ENCODE measurements at regions not wholly inside any gene's neighbourhood (a gene's known extent, or its start where the extent isn't known, plus 50 kb on each side); places are given as distances from the start of the nearest gene placed in this dataset.

DNA sequence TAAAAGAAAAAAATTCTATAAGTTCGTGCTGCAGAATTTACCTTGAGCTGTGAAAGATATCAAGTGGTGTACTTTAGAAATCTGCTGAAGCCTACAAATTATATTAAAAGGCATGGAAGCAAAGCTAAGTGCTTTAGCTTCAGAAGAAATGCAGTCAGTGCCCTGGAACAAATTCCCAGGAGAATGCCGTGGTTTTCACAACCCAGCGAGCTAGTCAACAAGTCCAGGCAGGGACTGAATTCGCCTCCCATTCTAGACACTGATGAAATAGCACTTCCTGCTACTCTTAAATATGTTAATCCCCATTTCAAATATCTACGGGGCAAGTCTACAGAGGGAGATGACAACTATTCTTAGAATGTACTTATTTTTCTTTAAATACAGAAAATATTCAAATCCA is 326.4 kb upstream of the IGF1R start:
- POLR2A ChIA-PET: no interaction called here
- no peak overlapping the region for H3K4me3 Mint-ChIP-seq
- peaks cover 43% of the 10 kb centered on the region for H3K9me3 Mint-ChIP-seq
- H3K27ac Mint-ChIP-seq: no peak overlapping the region
- H3K4me1 Mint-ChIP-seq: peaks cover 8% of the 10 kb centered on the region; the same call in 1 of the 2 replicates
- TF ChIP-seq, protein P1, sequence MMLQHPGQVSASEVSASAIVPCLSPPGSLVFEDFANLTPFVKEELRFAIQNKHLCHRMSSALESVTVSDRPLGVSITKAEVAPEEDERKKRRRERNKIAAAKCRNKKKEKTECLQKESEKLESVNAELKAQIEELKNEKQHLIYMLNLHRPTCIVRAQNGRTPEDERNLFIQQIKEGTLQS (CRISPR knock-in tag; conservative IDR thresholded peaks at IDR 0.05): no peak
- TF ChIP-seq ZNF263 (CRISPR knock-in tag; IDR thresholded peaks at IDR 0.05; ENCODE audit: low read depth): no peak
- no peak for TF ChIP-seq TP53 (CRISPR knock-in tag; IDR thresholded peaks at IDR 0.05)
- TF ChIP-seq SOX15 (CRISPR knock-in tag; IDR thresholded peaks at IDR 0.05): no peak
- TF ChIP-seq USF2 (CRISPR knock-in tag; IDR thresholded peaks at IDR 0.05): no peak
- TF ChIP-seq, protein P2, sequence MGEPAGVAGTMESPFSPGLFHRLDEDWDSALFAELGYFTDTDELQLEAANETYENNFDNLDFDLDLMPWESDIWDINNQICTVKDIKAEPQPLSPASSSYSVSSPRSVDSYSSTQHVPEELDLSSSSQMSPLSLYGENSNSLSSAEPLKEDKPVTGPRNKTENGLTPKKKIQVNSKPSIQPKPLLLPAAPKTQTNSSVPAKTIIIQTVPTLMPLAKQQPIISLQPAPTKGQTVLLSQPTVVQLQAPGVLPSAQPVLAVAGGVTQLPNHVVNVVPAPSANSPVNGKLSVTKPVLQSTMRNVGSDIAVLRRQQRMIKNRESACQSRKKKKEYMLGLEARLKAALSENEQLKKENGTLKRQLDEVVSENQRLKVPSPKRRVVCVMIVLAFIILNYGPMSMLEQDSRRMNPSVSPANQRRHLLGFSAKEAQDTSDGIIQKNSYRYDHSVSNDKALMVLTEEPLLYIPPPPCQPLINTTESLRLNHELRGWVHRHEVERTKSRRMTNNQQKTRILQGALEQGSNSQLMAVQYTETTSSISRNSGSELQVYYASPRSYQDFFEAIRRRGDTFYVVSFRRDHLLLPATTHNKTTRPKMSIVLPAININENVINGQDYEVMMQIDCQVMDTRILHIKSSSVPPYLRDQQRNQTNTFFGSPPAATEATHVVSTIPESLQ (CRISPR knock-in tag; IDR thresholded peaks at IDR 0.05): no peak
- no peak for TF ChIP-seq ZBTB21 (CRISPR knock-in tag; IDR thresholded peaks at IDR 0.05; ENCODE audit: borderline replicate concordance)
- no peak for TF ChIP-seq NFYB (CRISPR knock-in tag; conservative IDR thresholded peaks at IDR 0.05; ENCODE audit: low read depth)
- no peak for TF ChIP-seq ARID4B (CRISPR knock-in tag; IDR thresholded peaks at IDR 0.05; ENCODE audit: borderline replicate concordance)
- TF ChIP-seq SMAD4 (CRISPR knock-in tag; IDR thresholded peaks at IDR 0.05): no peak
- no peak for TF ChIP-seq ZNF396 (CRISPR knock-in tag; IDR thresholded peaks at IDR 0.05; ENCODE audit: borderline replicate concordance)
- TF ChIP-seq ZNF121 (CRISPR knock-in tag; IDR thresholded peaks at IDR 0.05): no peak
- no peak for TF ChIP-seq ZNF219 (CRISPR knock-in tag; IDR thresholded peaks at IDR 0.05; ENCODE audit: borderline replicate concordance)
- no peak for TF ChIP-seq SP1 (CRISPR knock-in tag; conservative IDR thresholded peaks at IDR 0.05)
- TF ChIP-seq, protein P3, sequence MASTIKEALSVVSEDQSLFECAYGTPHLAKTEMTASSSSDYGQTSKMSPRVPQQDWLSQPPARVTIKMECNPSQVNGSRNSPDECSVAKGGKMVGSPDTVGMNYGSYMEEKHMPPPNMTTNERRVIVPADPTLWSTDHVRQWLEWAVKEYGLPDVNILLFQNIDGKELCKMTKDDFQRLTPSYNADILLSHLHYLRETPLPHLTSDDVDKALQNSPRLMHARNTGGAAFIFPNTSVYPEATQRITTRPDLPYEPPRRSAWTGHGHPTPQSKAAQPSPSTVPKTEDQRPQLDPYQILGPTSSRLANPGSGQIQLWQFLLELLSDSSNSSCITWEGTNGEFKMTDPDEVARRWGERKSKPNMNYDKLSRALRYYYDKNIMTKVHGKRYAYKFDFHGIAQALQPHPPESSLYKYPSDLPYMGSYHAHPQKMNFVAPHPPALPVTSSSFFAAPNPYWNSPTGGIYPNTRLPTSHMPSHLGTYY (CRISPR knock-in tag; IDR thresholded peaks at IDR 0.05): no peak
- TF ChIP-seq NFATC4 (CRISPR knock-in tag; IDR thresholded peaks at IDR 0.05): no peak
- TF ChIP-seq ELF4 (CRISPR knock-in tag; IDR thresholded peaks at IDR 0.05; ENCODE audit: low read depth): no peak
- TF ChIP-seq, protein P4, sequence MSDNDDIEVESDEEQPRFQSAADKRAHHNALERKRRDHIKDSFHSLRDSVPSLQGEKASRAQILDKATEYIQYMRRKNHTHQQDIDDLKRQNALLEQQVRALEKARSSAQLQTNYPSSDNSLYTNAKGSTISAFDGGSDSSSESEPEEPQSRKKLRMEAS (CRISPR knock-in tag; IDR thresholded peaks at IDR 0.05): no peak
- no peak for TF ChIP-seq ZNF423 (CRISPR knock-in tag; IDR thresholded peaks at IDR 0.05)
- TF ChIP-seq, protein P5, sequence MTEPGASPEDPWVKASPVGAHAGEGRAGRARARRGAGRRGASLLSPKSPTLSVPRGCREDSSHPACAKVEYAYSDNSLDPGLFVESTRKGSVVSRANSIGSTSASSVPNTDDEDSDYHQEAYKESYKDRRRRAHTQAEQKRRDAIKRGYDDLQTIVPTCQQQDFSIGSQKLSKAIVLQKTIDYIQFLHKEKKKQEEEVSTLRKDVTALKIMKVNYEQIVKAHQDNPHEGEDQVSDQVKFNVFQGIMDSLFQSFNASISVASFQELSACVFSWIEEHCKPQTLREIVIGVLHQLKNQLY (CRISPR knock-in tag; IDR thresholded peaks at IDR 0.05): no peak
- H3K27me3 Mint-ChIP-seq (ENCODE audit: low read depth): no peaks in the 10 kb centered on the region; the same call in 1 of the 2 replicates
- peaks cover 32% of the 10 kb centered on the region for H3K36me3 Mint-ChIP-seq
- CTCF ChIA-PET: interaction anchor here (2.9 to 3.1 kb wide), 2 partner anchors 10 to 13 kb away, joined by 13 to 26 read pairs; no protein-coding TSS in a partner anchor
- ATAC-seq (no peak), DNase-seq (ENCODE audit: low spot score) (no peak)

All from WTC11 (cell line).